ENCODE measurements at regions not wholly inside any gene's neighbourhood (a gene's known extent, or its start where the extent isn't known, plus 50 kb on each side); places are given as distances from the start of the nearest gene placed in this dataset.
"Not testable (repeated sequence)": the region's sequence is repeated elsewhere in the genome, so short reads cannot be mapped to it uniquely, and the experiment has no call there.

DNA sequence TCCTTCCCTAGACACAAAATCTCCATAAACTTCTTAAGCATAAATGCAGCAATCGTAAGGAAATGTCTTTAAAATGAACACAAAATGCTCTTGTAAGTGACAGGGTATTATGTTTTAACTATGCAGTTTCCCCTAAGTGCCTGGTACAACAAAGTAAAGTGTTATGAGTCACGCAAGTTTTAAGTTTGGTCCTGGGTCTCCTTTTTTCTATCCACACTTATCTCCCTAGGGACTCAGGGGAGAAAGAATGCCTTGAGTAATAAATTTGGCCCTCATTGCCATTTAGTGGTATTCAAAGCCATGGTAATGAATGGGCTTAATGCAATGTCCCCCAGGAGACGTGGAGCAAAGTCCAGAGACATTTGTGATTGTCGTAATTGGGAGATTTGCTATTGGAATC is 149.1 kb downstream of the MAGEB17 start:
- ATAC-seq (no peak), DNase-seq (ENCODE audit: low spot score) (no peak)

DNA sequence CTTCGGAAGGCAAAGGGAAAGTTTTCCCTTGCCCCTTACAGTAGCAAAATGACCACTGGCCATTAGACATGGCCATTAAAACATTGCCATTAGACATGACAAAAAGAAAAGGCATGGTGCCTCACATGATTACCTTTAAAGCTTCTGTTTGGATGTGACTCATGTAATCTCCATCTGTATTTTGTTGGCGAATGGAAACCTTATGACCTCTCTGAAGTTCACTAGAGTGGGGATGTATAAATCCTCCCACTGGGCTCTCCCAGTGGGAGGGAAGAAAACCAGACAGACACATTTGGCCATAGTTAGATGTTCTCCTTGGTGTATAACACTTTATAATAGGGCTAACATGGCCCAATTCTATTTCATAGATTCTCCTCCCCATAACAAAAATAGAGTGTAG is 152.6 kb downstream of the MAGEB17 start:
- ATAC-seq, result no peak
- no peak for DNase-seq (ENCODE audit: low spot score)

DNA sequence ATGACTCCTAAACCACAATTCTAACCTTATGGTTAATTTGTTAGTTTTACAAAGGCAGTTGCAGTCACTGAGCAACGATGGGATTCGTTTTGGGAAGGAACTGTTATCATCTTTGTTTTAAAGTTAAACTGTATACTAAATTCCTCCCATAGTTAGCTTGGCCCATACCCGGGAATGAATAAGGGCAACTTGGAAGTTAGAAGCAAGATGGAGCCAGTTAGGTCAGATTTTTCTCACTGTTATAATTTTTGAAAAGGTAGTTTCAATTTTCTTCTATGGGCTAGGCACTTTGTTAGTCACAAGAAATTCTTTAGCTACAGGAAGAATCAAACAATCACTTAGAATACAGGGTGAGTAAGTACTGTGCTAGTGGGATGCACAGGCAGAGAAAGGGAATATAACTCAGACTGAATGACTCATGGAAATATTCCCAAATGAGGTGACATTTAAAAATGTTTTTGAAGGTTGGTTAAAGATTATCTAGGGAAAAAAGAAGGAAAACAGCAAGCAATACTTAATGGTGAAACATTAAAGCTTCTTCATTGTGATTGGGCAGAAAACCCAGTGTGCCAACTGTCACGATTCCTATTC is 153.6 kb downstream of the MAGEB17 start:
- ATAC-seq, result no peak
- no peak for DNase-seq (ENCODE audit: low spot score)

DNA sequence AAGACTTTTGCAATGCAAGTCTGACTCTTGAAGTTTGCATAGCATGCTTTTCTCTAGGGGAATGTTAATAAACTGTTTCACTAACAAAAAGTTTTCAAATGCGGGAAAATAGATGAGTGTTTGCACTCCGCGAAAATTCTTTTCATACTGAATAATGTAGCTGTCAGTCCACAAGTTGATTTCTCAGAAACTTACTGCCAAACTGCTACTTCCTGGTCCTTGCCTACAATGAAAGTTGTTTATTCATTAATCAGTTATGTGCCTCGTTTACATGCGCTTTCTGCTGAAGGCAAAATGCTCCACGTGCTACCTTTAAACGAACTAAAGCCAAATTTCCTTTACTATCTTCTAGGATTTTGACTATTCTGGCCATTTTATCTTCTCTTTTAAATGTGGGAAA is 166.2 kb downstream of the MAGEB17 start:
- ATAC-seq, result no peak
- DNase-seq (ENCODE audit: low spot score), result no peak

DNA sequence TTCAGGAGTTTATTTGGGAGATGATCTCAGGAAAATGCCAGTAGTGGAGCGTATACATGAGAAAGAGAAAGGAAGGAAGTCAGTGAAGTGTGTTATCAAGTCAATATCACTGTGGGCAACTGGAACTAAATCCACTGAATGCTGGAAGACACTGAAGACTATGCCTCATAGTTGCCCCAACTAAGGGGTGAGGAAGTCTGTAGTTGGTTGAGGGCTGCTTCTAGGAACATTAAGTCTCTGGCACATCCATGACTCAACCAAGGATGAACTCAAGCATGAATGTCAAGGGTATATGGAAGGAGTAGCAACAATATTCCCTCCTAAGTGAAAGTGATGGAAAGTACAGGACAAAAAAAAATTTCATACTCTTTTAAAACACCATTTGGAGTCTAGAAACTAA is 167.9 kb downstream of the MAGEB17 start:
- ATAC-seq (no peak), DNase-seq (ENCODE audit: low spot score) (no peak)

DNA sequence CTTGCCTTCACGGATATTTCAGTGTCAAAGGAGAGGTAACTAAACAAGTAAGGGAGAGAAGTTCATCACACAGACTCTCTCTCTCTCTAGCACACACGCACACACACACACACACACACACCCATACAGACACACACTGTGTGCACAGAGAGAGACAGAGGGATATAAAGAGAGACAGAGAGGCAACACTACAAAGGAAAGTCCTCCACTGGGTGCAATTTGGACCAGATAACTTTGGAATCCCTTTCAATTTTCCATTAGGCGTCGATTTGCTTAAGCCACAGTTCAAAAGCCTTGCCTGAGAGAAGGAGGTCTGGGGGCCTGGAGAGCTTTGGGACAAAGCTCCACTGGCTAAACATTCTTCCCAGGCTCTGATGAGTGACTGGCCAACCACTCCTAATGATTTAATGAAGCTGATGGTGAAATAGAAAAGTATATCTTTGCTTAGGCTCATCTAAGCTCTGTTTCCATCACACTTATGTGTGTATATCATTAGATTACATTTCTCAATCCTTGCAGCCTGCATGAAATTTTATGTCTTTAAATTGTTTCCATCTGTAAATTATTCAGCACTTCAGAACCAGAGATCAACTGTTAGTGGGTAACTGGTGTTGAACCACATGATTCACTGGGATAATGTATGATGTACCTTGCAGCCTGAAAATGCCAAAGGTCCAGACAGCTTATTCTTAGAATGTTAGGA is 180.8 kb downstream of the MAGEB17 start:
- ATAC-seq, result no peak
- no peak for DNase-seq (ENCODE audit: low spot score)

DNA sequence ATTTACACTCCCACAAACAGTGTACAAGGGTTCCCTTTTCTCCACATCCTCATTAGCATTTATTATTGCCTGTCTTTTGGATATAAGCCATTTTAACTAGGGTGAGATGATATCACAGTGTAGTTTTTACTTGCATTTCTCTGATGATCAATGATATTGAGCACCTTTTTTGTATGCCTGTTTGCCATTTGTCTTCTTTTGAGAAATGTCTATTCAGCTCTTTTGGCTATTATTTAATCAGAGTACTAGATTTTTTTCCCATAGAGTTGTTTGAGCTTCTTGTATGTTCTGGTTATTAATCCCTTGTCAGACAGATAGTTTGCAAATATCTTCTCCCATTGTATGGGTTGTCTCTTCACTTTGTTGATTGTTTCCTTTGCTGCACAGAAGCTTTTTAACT is 190.6 kb downstream of the MAGEB17 start:
- DNase-seq (ENCODE audit: low spot score) (no peak), ATAC-seq (no peak)

DNA sequence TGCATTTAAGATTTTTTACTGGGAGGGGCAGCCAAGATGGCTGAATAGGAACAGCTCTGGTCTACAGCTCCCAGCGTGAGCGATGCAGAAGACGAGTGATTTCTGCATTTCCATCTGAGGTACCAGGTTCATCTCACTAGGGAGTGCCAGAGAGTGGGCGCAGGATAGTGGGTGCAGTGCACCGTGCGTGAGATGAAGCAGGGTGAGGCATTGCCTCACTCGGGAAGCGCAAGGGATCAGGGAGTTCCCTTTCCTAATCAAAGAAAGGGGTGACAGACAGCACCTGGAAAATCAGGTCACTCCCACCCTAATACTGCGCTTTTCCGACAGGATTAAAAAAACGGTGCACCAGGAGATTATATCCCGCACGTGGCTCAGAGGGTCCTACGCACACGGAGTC is 192.8 kb downstream of the MAGEB17 start:
- DNase-seq (ENCODE audit: low spot score); ATAC-seq: not testable (repeated sequence)

DNA sequence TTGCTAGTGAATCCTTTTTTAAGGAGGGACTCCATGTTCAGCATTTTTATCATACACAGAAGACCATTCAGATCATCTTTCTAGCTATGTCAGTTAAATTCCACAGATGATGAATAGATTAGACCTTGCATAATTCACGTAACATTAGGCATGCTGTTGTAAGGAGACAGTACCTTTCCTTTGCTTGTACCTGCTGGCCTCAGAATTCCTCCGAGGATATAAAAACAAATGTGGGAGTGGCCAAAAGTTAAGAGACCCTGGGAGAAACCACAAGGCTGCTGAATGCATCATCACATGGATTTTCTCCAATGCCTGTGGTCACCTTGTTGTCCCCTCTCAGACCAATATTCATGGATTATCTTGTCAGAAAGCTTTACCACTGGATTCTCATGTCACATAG is 201.4 kb downstream of the MAGEB17 start:
- no peak for ATAC-seq
- DNase-seq (ENCODE audit: low spot score), result no peak

DNA sequence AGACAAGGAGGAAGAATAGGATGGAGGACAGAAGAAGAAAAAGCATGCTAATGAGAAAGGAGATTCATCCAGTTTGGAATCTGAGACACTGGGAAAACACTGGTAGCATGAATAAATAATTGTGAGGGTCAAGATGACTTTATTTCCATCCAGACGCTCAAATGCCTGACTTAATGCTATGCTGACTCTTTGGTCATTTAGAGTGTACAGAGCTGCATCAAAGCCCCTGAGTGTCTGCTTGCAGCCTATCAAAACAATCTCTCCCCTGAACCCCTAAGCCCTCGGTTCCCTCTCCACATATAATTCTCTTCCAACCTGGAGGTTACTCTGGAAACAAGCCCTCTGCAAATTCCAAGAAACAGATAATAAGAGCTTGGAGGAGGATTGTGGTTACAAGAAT is 208.8 kb downstream of the MAGEB17 start:
- ATAC-seq (no peak), DNase-seq (ENCODE audit: low spot score) (no peak)

DNA sequence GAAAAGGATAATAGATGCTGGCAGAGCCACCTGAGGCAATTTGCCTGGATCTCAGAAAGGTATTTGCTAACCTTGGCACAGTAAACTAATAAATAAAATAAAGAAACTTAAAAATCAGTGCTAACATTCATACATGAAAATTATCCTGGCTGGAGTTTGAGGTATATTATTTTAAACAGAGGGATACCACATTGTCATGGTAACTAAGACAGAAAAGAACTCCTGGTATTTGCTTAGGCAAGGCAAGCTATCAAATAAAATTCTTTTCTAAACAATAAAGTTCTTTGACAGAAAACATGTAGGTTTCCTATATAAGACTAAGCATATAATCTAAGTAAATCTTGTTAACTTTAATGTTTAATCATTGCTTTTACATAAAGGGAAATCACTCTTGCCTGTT is 218.8 kb downstream of the MAGEB17 start:
- ATAC-seq, result no peak
- no peak for DNase-seq (ENCODE audit: low spot score)

DNA sequence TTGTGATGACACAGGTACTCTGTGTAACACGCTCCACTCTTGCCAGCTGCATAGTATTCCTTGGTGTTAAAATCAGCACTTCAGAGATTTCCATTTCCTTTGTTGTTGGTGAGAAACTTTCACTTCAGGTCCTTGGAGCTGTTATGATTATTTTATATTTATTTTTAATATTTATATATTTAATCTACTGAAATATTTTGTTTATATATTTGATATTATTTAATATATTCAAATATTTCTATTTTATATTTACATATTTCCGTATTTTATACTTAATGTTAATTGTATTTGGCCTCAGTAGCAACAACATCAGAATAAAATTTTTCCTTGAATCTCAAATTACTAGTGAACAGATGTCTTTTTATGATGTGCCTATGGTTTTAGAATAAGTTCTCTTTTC is 225.3 kb downstream of the MAGEB17 start:
- ATAC-seq, result no peak
- no peak for DNase-seq (ENCODE audit: low spot score)

DNA sequence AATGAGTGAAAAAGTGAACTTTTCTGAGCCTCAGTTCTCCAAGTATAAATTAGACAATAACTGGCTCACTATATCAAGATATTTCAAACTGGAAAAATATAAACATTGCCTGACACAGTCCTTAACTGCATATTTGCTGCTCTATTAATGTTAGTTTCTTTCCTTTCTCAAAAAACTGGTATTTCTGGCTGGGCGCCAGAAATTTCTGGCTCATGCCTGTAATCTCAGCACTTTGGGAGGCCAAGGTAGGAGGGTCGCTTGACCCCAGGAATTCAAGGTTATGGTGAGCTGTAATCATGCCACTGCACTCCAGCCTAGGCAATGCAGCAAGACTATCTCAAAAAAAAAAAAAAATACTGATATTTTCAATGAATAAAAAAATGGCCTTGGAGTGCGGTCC is 227.0 kb downstream of the MAGEB17 start:
- ATAC-seq (no peak), DNase-seq (ENCODE audit: low spot score) (no peak)

DNA sequence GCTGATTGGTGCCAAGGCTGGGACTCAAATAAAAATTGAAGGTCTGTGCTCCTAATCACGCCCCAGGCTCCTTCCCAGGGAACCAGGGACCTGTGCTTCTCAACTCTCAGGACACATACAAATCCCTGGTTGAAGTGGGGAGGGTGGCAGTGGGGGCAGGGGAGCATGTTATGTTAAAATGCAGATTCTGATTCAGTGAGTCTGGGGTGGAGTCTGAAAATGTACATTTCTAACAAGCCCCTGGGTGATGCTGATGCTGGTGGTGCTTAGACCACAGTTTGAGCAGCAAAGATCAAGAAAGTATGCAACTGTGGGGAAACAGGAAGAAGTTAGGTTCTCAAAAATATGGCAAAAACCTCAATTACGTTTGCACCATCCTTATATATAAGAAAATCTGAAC is 236.5 kb downstream of the MAGEB17 start:
- no peak for ATAC-seq
- no peak for DNase-seq (ENCODE audit: low spot score)

DNA sequence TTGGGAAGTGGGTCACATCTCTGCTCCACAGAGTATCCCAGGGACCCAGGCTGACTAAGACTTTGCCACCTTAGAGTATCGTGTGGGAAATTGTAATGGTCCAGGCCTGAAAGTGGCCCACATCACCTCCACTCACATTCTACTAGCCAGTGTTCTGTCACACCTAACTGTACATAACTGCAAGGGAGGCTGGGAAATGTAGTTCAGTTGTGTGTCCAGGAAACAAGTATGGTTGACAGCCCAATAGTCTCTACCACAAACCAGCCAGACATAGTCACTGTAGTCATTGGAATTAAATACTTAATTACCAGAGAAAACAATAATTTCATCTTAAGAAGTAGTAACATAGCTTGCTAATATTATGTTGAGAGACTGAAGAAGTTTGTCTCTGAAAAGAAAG is 233.4 kb upstream of the S100G start:
- ATAC-seq (no peak), DNase-seq (ENCODE audit: low spot score) (no peak)

DNA sequence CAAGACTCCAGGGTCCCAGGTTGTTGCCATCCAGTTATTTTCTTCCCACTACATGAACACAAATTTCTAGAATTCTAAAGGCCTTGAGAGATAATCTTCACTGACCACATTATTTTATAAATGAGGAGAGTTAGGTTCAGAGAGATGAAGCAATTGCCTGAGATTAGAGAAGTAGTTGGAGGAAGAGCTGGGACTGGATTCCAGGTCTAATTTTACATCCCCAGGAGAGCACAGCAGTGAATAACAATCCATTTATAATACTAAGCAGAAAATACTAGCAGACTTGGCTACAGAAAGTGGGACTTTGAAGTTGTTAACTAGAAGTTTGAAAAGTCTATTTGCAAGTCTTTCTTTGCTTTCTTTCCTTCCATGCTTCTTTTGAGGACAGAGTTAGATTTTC is 231.3 kb upstream of the S100G start:
- ATAC-seq, result no peak
- no peak for DNase-seq (ENCODE audit: low spot score)

DNA sequence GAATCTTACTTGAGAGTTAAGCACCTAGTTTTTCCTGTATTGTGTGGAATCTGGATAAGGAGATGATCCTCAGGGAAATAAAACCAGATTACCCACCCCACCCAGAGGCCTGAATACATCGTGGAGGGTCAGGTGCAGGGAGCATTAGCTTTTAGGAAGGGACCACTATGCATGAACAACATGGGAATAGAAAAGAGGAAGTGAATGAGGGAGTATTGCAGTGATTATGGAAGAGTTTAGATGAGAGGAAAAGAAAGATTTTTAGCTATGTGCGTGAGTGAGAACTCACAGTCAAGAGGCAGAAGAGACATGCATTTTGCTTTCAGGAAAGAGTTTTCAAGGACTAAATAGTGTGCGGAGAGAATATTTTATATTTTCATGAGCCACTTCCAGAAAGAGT is 222.3 kb upstream of the S100G start:
- ATAC-seq, result no peak

DNA sequence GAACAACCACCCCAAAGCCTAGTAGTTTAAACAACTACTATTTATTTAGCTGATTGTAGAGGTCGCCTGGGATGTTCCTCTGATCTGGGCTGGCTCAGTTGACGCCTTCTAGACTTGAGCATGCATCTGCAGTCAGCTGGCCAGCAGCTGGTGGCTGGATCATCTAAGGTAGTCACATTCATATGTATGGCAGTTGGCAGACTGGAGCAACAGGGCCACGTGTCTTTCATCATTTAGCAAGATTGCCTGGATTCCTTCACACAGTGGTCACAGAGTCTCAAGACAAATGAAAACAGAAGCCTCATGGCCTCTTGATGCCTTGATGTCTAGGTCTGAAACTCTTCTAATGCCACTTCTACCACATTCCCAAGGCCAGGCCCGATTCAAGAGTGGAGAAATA is 220.6 kb upstream of the S100G start:
- ATAC-seq, result no peak
- no peak for DNase-seq (ENCODE audit: low spot score)

More for the DNA sequence above, 222.3 kb upstream of the S100G start:
- no peak for DNase-seq (ENCODE audit: low spot score)

DNA sequence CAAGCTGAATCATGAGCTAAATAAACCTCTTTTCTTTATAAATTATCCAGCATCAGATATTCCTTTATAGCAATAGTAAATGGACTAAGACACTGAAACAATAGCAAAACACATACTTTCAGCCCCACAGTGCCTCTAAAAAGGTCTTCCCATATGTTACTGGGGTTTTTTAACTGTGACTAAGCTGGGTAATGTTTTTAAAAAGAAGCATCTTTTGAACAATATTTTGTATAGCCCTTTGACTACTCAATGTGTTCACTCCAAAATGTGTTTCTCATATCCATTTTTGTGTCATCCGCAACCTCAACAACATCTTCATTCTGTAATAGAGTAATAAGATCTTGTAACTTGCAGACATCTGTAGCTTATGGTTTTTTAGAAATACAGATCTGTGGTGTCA is 218.7 kb upstream of the S100G start:
- ATAC-seq (no peak), DNase-seq (ENCODE audit: low spot score) (no peak)

DNA sequence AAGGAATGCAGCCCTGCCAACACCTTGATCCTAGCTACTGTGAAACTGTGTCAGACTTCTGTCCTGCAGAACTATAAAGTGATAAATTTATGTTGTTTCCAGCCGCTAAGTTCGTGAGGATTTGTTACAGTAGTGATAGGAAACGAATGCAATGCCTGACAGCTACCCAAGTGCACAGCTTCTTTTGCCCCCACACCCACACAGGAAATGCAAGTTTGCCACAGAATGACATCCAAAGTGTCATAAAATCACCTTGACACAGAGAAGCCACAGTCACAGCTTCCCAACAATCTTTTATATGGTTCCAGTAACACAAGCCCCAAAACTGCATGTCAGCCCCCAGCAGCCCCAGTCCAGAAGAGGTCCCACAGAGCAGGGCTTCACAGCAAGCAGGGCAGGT is 216.9 kb upstream of the S100G start:
- no peak for ATAC-seq
- DNase-seq (ENCODE audit: low spot score), result no peak

DNA sequence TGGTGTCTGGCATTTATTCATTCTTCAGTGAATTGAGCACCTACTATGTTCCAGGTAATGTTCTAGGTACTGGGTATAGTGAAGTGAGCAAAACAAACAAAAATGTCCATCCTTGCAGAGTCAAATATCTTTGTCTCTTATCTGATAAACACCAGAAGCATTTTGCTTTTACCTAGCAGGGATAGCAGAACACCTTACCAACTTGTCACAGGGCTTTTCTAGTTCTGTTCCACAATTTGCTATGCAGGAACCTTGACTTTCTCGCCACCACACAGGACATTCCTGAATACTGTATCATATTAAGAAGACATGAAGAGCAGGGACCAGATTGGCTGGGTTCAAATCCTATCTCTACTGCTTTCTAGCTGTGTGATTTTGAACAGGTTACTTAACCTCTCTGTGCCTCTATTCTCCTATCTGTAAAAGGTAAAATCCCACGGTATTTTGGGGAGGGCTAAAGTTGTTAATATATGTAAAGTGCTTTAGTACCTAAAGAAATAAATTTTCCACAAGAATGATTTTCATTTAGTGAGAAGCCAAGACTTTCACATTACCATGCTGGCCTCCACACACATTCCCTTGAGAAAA is 214.5 kb upstream of the S100G start:
- DNase-seq (ENCODE audit: low spot score) (no peak), ATAC-seq (no peak)

DNA sequence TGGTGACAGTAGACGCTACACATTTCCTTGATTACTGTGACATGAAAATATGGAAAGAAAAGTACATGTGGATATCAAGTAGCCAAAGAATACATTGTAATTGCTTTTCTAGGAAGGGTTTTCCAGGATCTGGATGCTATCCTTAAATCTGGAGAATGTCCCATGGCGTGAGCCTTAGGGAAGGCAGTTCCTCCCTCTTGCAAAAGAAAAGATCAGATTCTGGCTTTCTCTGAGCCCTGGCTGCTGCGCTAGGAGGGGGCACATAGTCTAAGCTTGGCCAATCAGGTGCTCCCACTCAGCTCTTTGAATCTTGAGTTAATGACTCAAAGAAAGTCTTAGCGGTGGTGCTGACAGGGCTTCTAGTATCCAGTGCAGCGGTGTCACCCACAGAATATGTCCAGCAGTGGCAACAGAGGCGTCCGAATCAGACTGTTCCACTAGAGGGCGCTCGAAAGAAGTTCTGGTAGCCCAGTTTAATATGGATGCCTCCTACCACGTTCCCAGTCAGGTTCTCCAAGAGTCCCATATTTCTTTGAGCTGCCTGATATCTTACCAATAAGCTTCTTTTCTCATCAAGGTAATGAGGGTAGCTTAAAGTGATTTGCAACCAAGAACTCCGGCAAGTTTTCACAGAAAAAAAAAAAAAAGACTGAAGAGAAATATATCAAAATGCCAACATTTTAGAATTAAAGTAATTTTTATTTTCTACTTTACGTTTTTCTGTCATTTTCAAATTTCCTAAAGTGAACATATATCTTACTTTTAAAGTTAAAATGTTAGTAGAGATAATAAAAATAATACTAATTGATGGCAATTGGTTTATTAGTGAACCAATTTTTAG is 213.4 kb upstream of the S100G start:
- peak; percentile 97 for ATAC-seq
- DNase-seq (ENCODE audit: low spot score), result peak; percentile 63
